HG02885 (cell line): ENCODE measurements at regions not wholly inside any gene's neighbourhood (a gene's known extent, or its start where the extent isn't known, plus 50 kb on each side); places are given as distances from the start of the nearest gene placed in this dataset.

Experiments
- ATAC-seq: cut with Tn5 transposase; IDR thresholded peaks from one replicate; pipeline ENCODE4 v1.9.1; 2021; ENCODE audit warnings: mild to moderate bottlenecking; ENCODE audit not compliant: unreplicated experiment, poor library complexity

DNA sequence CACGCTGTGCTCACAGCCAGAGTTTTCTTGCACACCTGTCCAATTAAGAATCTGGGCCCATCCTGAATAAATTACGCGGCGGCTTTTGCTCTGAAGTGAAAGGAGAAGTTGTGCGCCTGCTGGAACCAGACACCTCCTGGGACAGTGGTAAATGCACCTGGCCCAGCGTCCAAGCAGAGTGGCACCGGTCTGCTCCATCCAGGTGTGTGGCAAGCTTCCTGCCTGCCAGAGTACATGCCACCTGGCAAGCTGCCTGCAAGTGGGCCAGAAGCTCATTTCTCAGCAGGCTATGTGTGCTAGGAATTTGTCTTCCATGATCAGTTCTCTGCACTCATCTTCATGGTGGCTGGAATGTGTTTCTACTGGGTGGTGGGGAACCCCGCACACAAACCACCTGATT is 660.6 kb downstream of the ETS1 start:
- no peak for ATAC-seq

DNA sequence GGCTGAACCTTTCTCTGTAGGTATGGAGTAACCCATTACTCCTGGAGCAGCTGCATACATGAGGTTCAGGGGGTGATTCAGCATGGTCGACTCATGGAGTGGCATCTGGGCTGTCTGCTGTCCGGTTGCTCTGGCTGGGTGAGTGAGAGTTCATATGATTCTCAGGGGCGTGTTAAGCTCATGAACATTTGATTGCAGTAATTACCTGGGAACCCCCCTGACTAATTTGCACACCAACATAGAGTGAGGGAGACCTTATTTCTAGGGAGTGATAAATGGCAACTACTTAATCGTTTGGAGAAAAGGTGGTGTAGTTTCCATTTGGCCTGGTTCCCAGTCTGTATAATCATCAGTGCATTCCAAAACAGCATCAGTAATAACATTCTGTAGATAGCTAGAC is 661.9 kb downstream of the ETS1 start:
- no peak for ATAC-seq

DNA sequence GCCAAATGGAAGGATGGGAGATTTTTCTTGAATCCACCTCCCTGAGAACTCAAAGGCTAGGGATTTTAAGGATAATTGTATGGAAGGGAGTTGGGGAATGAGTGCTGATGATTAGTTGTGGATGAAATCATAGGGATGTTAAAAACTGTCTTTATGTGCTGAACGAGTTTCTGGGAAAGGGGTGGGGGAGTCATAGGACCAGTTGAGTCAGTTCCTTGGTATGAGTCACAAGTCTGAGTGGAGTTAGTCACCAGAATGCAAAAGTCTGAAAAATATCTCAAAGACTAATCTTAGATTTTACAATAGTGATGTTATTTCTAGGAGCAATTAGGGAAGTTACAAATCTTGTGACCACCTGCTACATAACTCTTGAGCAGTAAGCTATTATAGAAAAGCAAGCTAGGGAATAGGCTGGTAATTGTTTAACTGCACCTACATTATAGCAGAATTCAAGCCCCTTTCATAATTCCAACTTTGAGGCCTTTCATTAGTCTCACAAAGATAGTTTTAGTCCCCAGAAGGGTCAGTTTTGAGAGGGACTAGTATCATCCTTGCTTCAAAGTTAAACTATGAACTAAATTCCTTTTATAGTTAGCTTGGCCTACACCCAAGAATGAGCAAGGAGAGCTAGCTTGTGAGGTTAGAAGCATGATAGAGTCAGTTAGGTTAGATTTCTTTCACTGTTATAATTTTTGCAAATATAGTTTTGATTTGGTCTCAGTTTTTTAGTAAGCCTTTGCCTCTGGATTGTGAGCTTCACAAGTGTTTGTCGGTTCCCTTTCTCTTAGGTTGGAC is 668.0 kb downstream of the ETS1 start:
- no peak for ATAC-seq

DNA sequence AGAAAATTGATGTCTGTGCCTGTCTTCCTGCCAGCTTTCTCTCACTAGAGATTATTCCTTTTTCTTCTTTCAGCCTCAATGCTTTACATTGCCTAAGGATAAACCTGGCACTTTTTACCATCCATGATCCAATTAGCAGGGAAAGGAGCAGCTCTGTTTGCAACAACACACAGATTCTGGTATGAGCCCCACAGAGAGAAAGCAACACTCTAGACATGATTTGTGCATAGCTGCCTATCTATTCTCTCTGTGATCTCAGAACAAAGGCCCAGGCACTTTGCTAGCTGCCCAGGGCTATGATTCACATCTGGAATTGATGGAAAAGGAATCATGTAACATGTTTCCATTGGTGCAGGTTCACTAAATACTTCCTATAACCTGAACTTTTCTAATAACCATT is 685.0 kb downstream of the ETS1 start:
- ATAC-seq, result no peak

DNA sequence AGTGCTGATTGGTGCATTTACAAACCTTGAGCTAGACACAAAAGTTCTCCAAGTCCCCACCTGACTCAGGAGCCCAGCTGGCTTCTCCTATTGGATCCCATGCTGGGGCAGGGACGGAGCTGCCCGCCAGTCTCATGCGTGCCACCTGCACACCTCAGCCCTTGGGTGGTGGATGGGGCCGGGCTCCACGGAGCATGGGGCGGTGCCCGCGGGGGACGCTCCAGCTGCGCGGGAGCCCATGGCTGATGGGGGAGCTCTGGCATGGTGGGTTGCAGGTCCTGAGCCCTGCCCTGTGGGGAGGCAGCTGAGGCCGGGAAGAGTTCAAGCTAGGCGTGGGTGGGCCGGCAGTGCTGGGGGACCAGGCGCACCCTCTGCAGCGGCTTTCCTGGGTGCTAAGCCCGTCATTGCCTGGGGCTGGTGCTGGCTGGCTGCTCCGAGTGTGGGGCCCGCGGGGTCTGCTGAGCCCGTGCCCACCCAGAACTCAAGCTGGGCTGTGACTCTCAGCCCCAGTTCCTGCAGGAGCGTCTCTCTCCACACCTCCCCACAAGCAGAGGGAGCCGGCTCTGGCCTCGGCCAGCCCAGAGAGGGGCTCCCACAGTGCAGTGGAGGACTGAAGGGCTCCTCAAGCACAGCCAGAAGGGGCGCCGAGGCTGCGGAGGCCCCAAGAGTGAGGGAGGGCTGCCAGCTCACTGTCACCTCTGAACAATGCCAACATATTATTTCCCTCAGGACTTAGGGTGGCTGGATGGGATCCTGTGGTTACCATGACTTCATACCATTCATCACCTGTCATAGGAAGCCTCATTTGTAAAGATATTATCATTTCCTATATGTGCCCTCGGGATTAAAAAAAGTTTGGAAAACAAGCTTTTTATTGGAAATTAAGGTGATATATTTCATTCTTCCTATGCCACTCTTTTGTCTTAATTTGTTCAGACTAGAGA is 688.7 kb downstream of the ETS1 start:
- no peak for ATAC-seq

DNA sequence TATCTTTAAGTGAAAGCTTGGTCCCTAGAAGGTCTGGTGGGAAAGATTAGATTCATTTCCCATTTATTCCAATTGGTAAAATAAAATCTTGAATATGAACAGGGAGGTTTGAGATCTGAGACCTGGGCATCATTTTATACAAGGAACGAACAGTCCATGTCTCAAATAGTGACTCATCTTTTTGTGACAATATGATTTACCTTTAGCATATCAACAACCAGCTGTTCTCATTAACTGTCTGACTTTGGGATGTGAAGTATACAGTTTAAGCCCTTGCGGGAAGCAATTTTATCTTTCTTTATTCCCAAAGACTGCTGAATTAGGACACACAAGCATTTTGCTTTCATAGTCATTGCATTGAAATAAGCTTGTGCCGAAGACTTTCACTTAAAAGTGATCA is 691.6 kb downstream of the ETS1 start:
- no peak for ATAC-seq

DNA sequence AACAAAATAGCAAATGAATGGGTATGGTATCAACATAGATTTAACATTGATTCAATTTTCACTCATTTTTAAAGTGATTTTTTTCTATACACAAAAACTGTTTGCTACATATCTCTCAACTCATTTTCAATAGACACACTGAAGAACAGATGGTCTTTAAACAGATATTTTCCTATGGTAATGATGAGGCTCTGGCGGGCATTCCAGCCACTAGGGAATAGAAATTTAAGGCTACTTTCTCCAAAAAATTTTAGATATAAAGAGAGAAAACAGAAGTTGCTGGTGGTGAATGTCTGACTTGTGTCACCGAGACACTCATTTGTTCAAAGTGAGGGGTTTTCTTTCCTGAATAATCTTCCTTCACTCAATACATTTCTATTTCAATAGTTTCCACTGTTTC is 693.0 kb downstream of the ETS1 start:
- no peak for ATAC-seq

DNA sequence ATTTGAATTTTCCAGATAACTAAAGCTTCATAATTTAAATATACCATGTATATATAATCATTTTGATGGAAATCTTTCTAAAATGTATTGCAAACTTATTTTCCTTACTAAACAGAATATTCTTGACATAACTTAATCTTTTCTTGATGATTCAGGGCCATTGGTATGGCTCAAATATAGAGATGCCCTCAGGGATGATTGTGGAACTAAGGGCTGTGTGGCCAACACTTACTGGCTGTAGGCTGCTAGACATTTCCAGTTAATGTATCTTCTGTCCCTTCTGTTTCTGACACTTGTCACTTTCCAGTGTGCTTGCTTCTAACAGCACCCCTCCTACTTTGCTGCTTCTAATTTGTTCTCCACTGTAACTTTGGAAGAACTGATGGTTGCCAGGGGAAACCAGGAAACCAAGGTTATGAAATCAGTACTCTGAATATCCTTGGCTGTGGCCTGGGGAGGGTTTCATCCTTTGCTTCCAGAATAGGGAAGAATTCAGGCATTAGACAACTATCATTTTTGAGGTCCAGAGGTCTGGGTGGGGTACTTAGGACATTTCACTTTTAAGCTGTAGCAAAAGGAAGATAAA is 697.2 kb downstream of the ETS1 start:
- no peak for ATAC-seq

DNA sequence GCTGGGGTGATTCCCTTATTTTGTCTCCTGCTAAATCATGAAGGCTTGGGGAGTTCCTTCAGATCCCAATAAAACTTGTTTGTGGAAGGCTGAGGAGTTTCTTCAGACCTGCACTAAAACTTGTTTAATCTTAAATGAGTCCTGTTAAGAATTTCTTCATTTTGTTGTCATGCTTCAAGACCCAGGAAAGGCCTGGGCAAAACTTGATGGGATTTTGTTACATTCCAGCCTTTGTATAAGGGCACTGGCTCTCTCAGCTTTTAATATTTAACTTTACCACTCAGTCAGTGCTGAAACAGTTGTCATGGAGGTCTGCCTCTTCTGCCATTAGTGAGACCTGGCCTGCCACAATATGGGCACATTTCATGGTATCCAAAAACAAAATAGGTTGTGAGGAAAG is 699.0 kb downstream of the ETS1 start:
- no peak for ATAC-seq

DNA sequence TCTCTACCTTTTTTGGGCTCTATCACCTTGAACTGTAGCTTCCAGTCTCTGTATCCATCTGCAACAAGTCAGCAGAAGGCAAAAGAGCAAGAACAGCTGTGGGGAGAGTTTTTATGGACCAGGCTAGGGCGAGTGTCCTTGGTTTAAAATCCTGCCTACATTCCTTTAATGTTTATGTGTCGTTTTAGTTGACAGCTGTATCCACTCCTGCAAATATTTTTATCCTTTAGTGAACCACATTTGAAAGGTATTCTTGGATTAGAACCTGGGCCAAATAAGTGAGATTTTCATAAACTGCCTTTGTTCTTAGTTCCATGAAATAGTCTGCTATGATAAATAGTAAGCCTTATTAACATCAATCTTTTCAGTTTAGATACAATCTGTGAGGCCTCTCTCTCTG is 712.2 kb downstream of the ETS1 start:
- no peak for ATAC-seq

DNA sequence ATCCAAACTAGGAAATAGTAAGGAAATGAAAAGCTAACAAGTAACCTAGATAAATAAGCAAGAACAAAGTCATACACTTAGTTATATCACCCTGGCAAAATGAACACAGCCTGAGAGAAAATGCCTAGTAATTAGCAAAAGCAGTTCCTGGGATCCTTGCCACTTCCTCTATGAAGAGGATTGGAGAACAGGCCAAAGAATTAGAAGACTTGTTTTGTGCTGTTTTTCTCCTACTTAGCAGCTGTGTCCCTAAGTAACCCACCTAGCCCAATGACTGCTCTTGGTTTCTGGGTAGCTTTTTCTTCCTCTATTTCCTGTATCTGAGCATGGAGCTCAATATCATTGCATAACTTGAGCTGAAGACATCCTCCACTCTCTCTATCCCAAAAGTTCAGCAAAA is 713.9 kb downstream of the ETS1 start:
- ATAC-seq, result no peak

DNA sequence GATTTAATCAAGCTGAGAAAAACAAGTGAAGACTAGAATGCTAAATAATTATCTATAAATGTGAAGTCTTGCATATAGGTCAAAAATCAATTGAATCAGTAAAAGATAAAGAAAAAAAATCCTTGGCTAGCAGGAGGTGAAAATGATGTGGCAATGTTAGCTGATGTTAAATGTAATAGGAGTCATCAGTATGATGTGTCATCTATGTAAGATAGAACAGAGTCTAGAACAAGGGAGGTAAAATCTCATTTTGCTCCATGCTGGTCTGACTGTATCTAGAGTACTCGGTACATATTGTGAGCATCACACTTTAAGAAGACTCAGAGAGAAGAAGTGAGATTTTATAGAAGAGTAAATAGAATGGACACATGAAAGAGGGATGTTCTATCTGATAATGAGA is 721.2 kb downstream of the ETS1 start:
- ATAC-seq, result no peak

DNA sequence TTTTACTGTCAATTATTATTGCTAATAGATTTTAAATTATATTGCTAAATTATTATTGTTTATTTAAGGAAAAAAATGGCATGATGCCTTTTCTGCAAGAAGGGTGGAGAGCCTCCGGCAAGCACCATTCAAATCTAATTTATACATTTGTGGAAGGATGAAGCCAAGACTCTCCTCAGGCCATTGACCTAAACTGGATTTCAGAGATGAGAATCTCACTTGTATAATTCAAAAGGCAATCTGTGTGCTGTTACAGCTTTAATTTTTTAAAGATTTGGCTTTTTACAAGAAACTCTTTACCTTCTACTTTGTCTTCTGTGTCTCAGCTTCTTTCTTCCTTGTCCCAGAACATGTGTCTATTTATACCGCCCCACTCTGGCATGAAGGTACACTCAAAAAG is 722.5 kb downstream of the ETS1 start:
- ATAC-seq, result no peak

DNA sequence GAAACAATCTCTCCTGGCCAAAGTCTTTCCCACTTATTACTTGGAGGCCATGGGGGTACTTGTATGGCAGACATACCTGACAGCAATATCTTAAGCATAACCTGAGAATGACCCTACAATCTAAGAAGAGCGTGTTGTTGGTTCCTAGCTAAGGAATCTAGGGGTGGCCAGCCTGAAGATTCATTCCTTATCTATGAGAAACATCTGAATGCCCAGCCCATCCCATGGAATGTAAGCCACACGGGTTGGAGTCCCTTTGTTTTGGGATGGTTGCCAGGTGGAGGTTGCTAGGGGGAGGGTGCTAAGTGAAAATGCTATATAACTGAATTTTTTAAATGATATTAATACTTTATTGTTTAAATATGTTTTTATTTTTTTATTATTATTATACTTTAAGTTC is 725.0 kb downstream of the ETS1 start:
- ATAC-seq, result no peak

DNA sequence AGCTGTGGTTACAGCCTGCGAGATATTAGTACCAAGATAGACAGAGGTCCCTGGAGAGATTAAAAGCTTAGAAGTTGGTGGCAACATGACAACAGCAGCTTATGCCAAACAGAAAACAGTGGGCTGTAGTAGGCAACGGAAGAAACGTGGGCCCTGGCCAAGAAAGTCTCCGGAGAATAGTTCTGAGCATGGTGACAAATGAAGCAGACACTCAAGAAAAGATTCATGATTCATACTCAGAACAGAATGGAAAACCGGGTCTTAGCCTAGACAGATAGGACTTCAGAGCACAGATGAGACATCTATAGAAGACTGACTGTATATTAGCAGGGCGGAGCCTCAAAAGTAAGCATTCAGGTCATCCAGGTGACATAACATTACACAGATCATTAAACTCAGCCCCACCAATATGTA is 727.4 kb downstream of the ETS1 start:
- no peak for ATAC-seq

DNA sequence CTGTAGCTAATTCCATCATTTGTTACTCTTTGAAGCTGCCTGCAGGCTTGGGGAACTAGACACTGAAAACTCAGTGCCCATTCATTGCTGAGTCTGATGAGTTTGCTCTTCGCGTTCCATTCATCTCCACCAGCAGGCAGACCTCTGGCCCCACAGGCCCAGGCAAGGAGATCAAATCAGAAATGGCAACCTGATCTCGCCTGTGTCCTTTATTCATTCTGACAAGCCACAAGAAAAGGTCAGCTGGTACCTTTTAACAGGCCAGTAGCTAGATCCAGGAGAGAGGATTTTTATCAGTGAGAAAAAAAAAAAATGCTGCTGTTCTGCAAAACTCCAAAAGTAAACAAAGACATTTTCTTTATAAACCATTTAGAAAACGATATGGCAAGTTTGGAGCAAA is 742.5 kb downstream of the ETS1 start:
- ATAC-seq, result no peak

DNA sequence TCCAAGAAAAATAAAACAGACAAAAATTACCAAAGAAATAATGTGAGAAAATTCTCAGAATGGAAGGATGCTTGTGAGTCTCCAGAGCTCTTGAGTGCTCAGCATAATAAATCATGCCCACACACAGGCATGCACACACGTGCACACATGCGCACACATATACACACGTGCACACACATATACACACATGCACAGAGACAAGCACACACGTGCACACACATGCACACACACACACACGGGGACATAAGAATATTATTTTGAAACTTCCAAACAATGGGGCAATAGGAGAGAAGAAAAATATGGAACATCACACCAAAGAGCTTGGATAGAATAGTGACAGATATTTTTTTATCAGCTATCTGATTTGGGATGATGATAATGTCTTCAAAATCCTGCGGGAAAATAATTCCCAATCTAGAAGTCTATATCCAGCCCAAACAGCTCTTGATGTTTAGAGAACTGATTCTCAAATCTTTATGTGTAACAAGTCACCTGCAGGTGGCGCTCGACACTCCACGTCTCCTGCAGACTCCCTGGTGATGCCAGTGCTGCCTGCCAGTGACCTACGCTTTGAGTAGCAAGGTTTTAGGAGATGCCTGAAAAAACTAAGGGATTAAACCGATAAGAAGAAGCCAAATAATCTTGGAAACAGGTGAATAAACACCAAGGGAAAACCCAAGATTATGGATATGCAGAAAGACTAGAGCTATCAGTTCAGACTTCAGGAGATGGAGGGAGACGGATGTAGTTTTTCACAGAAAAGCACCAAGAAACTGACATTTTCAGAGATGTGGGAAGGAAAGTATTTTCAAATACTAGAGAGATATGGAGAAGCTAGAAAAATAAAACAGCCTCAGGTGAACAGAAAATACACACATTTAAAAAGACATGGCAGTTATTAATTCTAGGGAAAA is 743.6 kb downstream of the ETS1 start:
- peak; percentile 81 for ATAC-seq

DNA sequence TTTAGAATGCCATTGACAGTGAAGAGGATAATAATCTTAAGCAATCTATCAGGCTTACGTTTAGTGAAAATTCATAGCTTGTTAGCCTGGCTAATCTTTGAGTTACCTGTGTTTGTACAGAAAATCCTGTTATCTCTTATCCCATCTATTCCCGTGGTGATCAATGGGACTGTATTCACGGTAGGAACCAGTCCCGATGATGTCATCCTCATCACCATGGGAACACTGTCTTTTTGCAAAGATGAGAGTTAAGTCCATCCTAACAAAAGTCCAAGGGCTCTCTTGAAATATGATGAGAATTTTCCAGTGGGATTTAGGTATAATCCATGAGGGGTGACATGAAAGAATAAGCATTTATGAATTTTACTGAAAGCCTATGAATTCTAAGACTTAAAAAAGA is 762.2 kb downstream of the ETS1 start:
- no peak for ATAC-seq

DNA sequence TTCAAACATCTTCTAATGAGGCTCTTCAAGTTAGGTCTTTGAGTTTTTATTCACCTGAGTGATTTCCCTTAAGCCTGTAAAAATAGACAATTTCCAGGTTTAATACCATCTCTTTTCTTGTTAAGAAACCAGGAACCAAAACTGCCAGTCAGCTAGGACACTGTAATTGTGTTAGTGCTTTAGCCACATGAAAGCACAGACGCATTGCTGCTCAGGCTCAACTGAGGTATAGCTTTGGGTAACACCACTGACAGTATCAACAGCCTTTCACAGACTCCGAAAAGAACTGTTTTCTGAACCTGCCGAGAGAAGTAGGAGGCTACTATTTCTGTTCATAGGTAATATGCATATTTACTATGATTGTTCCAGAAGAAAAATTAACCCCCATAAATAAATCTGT is 768.7 kb downstream of the ETS1 start:
- ATAC-seq, result no peak

DNA sequence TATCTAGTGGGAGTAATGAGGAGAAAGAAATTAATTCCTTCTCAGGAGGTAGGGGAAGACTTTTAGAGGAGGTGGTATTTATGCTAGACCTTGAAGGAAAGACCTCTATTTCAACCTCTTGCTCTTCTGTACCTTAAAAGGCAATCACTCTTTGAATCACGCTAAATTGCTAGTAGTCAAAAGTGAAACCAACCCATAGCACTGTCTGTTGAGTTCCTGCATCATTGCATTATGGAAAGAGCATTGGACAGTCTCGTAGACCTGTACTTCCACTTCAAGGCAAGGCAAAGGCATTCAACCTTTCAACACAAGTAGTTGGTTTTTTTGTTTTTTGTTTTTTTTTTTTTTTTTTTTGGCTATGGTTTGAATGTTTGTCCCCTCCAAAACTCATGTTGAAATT is 770.4 kb downstream of the ETS1 start:
- ATAC-seq, result no peak
